Fibroblast of skin of left biceps (primary cell): ENCODE measurements at regions not wholly inside any gene's neighbourhood (a gene's known extent, or its start where the extent isn't known, plus 50 kb on each side); places are given as distances from the start of the nearest gene placed in this dataset.

Experiments used
- DNase-seq, 2 experiments: peaks; one replicate each; pipeline ENCODE4 v3.0.0-alpha.2; 2013; ENCODE audit warnings: low read depth in 2 of 2

DNA sequence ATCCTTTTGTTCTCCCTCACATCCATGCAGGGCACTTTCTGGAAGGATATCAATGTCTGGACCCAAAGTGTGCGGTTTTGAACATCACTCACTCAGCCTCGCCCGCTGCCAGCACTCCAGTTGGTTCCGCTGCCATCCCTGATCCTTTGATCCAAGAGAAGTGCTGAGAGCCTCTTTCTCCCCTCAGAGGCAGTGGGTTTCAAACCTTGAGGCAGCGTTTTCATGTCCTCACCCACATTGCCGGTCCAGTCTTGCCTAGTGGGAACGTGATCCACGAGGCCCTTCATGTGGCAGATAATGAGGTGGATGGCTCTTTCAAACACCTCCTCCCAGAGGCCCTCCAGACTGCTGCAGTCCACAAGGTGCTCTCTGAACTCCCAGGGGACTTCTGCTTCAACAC is 122.2 kb downstream of the ACTL8 start:
- DNase-seq: no peak

GRCh38 chr1:17877896-17878295 is 122.8 kb downstream of the ACTL8 start:
- DNase-seq: no peak

GRCh38 chr1:17878837-17879236 is 123.7 kb downstream of the ACTL8 start:
- peak in 1 of 2 experiments; percentile 30 for DNase-seq

- DNase-seq: no peak
Observed at GRCh38 chr1:17880449-17880848, 125.3 kb downstream of the ACTL8 start.

DNA sequence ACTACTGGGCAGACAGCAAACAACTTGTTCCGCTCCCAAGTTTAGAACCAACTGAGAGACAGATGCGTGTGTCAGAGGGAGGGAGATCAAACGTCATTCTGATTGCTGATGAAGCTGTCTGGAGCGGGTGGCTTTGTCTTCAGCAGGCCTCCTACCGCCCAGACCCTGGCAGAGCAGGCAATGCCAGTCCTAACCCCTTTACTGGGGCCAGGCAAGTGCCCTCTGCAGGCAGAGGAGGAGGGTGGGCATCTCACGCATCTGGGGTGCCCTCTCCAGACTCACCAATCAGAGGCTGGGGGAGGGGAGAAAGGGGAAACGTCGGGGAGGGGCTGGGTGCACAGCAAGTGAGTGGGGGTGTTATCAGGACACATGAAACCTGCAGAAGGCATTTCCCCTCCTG is 126.6 kb downstream of the ACTL8 start:
- no peak for DNase-seq

GRCh38 chr1:17883136-17883535 is 128.0 kb downstream of the ACTL8 start:
- no peak for DNase-seq

DNA sequence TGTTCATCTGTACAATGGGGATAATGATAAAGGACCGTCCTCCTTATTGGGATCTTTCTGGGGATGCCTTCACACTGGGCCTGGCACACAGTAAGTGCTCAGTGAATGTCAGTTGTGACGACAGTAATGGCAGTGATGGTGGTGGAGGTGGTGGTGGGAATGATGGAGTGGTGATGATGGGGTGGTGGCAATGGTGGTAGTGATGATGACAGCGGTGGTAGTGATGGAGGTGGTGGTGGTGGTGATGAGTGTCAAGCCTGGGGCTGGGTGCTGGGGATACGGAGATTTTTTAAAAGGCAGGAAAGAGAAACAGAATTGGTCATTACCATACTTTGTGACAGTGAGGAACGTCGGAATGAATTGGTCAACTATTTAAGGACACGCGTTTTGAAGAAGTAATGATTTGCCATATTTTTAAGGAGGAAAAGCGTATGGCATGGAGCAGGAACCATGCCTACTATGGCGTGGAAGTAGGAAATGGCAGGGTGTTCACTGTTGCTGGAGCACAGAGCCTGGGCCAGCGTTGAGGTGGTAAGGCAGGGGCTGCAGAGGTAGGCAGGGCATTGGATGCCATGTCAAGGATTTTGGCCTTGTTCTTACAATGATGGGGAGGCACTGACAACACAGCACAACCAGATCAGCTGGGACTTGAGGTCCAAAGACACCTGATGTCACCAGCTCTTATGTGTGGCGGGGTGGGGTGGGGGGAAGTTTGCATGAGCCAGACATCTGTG is 128.7 kb downstream of the ACTL8 start:
- DNase-seq: no peak

DNA sequence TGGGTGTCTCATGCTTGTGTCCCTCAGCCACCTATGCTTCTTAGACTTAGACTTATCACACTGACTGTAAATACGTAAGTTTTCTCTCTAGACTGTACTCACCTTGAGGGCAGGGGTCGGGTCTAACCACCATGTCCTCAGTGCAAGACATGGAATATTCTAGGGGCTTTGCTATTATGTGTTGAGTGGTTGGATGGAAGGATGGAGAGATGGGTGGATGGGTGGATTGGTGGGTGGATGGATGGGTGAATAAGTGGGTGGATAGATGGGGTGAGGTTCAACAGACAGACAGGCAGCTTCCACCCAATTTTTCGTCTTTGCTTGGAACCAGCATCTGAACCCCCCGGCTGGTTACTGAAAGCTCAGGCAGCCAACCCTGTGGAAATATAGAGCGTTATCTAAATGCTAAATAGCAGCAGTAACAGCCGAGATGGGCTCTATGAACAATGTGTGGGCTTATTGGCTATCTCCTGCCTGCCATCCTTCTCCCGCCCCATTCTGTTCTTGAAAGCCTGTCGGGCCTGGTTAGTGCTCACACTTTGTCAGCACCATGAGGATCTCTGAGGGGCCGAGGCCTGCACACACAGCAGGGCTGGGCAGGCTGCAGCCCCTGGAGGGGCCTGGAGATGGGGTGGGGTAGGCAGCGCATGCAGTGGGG is 130.7 kb downstream of the ACTL8 start:
- no peak for DNase-seq

DNA sequence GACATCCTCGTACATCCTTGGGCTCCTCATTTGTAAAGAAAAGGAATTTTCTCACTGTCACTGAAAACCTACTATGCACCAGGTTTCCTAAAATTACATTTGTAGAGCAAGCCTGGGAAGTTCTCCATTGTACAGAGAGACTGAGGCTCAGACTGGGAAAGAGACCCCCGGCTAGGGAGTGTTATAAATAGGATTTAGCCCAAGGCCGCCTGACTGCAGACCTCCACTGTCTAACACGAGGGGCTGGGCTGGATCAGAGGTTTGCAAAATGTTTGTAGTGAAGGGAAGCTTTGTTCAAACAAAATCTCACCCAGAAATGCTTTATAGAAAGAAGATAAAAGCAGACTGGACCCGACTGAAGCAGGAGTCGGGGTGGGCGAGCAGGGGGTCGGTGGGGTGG is 131.3 kb downstream of the ACTL8 start:
- no peak for DNase-seq

GRCh38 chr1:17886838-17887441 is 131.8 kb downstream of the ACTL8 start:
- DNase-seq: no peak

DNA sequence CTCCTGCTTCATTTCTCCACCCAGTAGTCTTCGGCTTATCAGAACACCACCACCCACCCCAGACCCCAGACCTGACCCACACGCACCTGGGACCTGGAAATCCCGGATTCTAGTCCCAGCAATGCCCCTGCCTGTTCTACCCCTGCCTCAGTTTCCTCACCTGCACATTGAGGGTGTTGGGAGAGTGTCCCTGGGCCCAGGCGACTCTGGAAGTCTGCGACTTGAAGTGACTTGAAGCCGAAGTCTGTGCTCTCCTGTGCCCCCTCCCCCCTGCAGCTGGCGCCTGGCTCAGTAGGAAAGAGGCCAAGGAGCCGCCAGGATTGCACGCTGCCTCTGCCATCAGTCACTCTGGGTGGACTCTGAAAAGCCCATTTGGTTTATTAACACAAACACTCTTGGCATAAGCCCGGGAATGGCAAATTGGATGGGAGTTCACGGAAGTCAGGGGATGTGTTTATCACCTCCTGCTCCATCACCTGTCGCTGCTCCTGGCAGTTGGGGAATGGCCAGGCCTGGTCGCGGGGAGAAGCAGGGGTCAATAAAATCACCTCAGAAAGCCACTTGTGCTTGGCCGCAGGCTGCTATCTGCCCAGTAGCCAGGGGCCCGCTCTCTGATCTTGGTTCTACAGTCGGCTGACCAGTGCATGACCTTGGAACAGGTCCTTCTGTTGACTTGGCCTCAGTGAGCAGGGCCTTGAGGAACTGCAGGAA is 132.7 kb downstream of the ACTL8 start:
- no peak for DNase-seq

DNA sequence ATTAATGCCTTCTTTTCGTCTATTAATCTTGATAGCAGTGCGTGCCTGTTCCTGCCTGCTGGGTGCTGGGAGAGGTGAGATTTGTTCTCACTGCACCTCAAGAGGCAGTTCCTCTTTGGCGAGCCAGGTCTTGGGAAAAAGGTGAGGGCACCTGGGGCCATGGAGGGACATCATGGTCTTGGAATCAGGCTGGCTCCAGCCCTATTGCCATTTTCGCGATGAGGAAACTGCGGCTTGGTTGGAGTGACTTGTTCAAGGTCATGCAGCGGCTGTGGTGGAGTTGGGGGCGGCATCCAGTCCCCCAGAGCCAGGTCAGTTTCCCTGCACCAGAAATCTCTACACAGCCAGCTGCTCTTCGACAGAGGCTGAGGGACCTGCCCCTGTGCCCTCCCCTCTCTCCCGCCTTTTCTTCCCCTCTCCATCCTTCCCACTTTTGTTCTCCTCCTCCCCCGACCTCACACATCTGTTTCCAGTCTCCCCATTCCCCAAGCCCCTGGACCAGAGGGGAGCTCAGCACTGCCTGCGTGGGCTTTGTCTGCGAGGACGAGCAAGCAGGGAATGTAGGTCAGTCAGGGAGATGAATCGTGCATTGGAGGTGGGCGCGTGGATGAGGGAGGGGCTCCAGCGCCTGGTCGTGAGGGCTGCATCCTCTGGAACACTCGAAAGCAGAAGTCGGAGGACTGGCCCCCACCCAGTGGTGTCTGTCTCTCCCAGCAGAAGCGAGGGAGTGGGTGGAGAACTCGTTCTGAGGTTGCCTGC is 135.1 kb downstream of the ACTL8 start:
- DNase-seq: no peak

- no peak for DNase-seq
Observed at GRCh38 chr1:17890815-17891191, 135.7 kb downstream of the ACTL8 start.

- no peak for DNase-seq
Observed at GRCh38 chr1:17891205-17892110, 136.3 kb downstream of the ACTL8 start.

- DNase-seq: no peak
Observed at GRCh38 chr1:17892225-17892624, 137.1 kb downstream of the ACTL8 start.

DNA sequence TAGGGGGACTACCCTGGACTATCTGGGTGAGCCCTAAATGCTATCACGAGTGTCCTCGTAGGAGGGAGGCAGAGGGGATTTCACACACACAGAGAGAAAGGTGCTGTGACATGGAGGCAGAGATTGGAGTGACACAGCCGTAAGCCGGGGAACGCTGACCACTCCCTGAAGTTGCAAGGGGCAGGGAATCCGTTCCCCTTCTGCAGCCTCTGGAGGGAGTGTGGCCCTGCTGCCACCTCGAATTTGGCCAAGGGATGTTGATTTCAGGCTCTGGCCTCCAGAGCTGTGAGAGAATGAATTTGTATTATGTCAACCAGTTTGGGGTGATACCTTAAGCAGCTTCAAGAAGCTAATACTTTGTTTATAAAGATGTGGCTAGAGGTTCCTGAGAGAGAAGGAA is 137.7 kb downstream of the ACTL8 start:
- DNase-seq: no peak

- DNase-seq: no peak
Observed at GRCh38 chr1:17893891-17894631, 138.9 kb downstream of the ACTL8 start.

GRCh38 chr1:17895401-17895800 is 140.3 kb downstream of the ACTL8 start:
- no peak for DNase-seq

DNA sequence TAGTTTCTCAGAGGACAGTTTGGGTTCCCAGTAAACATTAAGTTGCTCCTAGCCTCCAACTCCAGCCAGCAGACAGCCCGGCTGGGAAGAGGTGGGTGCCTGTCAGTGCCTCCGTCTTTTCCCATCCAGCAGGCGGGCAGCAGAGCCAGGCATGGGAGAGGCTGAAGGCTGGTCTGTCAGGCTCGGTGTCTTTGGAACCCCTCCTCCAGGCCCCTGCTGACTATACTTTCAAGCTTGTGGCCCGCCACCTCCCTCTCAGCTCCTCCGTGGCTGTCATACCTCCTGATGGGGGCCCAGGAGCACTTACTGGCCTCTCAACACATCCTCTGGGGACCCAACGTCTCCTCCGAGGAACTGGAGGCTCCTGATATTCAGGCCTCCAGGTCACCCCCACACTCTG is 140.9 kb downstream of the ACTL8 start:
- no peak for DNase-seq

DNA sequence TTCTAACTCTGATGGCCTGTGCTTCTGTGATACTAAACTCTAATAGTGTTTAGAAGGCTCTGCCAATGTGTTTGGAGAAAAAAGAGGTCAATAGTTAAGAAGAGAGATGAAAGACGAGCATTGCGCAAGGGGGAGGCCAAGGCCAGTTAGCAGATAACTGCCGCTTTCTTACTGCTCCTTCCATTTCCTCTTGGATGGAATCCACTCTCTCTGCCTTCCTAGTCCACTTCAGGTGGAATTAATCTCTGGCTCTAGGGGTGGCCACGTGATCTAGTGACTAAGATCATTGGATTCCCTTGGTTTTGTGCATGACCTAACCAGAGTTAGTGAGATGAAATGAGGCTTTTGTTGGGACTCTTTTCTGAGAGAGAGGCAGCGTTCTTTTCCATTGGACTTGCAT is 148.3 kb downstream of the ACTL8 start:
- no peak for DNase-seq
